GM23338 (cell line): ENCODE measurements at regions not wholly inside any gene's neighbourhood (a gene's known extent, or its start where the extent isn't known, plus 50 kb on each side); places are given as distances from the start of the nearest gene placed in this dataset.

Experiments used
- CREB1 ChIP-seq: fragments of 250-450 bp; sonication (Bioruptor Pico); IDR thresholded peaks from 2 replicates; pipeline ENCODE4 v1.5.0; 2020; ENCODE audit warnings: low read depth, mild to moderate bottlenecking, moderate library complexity
- CTCF ChIP-seq, 2 experiments: fragments of 200-600 bp in 1 of 2; sonication (generic) in 1 of 2; conservative IDR thresholded peaks; 2 replicates each; pipeline versions ENCODE4 v1.5.1 to v1.6.1; 2016 to 2017; ENCODE audit warnings: antibody characterized with exemption in 2 of 2, low read depth in 2 of 2, mild to moderate bottlenecking in 2 of 2, moderate library complexity in 1 of 2
- REST ChIP-seq: IDR thresholded peaks from one replicate; pipeline ENCODE4 v1.6.1; 2018; ENCODE audit warnings: antibody characterized with exemption; ENCODE audit not compliant: unreplicated experiment
- STAT1 ChIP-seq: IDR thresholded peaks from one replicate; pipeline ENCODE4 v1.6.1; 2016; ENCODE audit warnings: antibody characterized with exemption; ENCODE audit not compliant: unreplicated experiment
- ZNF462 ChIP-seq: fragments of 250-450 bp; sonication (Bioruptor Pico); IDR thresholded peaks from 2 replicates; pipeline ENCODE4 v1.5.0; 2020; ENCODE audit warnings: mild to moderate bottlenecking, moderate library complexity

GRCh38 chr5:100424787-100425186 lies 110.4 kb upstream of the FAM174A start (continued):
- TF ChIP-seq ZNF462 (CRISPR knock-in tag) (no peak), CREB1 (CRISPR knock-in tag) (no peak), REST (no peak), CTCF (conservative IDR thresholded peaks at IDR 0.05; ENCODE audit: low read depth in 2 of 2) (no peak), STAT1 (no peak)
